SW 1271 (cell line): ENCODE measurements at regions not wholly inside any gene's neighbourhood (a gene's known extent, or its start where the extent isn't known, plus 50 kb on each side); places are given as distances from the start of the nearest gene placed in this dataset.
"Not testable (repeated sequence)": the region's sequence is repeated elsewhere in the genome, so short reads cannot be mapped to it uniquely, and the experiment has no call there.

Experiments used
- DNase-seq, 2 experiments: peaks; one replicate each; lab custom pipeline; 2025; lab: John Stamatoyannopoulos, UW

DNA sequence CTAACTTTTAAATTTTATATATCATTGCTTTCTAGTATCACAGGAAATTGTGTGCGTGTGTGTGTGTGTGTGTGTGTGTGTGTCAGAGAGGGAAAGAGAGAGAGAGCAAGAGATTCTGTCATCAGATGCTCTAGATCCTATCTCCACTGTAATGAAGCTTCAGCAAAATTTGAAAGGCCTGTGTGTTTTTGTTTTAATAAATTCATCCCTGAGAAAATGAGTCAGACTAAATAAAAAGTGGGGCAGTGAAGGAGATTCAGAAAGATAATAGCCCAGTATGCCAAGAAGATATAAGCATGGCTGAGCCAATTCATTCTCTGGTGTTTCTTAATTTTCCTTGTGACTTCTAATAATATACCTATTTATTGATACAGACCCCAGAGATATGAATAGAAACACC is 184.2 kb upstream of the TMEM196 start:
- DNase-seq, result peak in 1 of 2 experiments; percentile 58

DNA sequence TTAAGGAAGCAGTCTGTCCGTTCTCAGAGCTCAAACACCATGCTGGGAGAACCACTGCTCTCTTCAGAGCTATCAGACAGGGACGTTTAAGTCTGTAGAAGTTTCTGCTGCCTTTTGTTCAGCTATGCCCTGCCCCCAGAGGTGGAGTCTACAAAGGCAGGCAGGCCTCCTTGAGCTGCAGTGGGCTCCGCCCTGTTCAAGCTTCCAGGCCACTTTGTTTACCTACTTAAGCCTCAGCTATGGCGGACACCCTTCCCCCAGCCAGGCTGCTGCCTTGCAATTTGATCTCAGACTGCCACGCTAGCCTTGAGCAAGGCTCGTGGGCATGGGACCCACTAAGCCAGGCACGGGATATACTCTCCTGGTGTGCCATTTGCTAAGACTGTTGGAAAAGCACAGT is 180.7 kb upstream of the TMEM196 start:
- not testable (repeated sequence) for DNase-seq

DNA sequence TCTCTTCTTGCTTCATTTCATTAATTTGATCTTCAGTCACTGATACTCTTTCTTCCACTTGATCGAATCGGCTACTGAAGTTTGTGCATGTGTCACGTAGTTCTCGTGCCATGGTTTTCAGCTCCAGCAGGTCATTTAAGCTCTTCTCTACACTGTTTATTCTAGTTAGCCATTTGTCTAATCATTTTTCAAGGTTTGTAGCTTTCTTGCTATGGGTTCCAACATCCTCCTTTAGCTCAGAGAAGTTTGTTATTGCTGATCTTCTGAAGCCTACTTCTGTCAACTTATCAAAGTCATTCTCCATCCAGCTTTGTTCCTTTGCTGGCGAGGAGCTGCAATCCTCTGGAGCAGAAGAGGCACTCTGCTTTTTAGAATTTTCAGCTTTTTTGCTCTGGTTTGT is 180.0 kb upstream of the TMEM196 start:
- not testable (repeated sequence) for DNase-seq

DNA sequence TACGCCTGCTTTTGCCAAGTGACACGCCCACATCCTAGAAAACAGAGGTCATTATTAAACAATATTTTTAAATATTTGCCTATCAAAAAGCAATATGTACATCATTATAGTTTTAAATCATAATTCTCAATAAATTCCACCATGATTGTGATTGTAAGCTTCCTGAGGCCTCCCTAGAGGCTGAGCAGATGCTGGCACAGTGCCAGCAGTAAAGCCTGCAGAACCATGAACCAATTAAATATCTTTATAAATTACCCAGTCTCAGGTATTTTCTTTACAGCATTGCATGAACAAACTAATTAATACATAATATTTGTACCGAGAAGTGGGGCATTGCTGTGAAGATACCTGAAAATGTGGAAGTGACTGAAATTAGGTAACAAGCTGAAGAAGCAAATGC is 174.7 kb upstream of the TMEM196 start:
- DNase-seq, result no peak

DNA sequence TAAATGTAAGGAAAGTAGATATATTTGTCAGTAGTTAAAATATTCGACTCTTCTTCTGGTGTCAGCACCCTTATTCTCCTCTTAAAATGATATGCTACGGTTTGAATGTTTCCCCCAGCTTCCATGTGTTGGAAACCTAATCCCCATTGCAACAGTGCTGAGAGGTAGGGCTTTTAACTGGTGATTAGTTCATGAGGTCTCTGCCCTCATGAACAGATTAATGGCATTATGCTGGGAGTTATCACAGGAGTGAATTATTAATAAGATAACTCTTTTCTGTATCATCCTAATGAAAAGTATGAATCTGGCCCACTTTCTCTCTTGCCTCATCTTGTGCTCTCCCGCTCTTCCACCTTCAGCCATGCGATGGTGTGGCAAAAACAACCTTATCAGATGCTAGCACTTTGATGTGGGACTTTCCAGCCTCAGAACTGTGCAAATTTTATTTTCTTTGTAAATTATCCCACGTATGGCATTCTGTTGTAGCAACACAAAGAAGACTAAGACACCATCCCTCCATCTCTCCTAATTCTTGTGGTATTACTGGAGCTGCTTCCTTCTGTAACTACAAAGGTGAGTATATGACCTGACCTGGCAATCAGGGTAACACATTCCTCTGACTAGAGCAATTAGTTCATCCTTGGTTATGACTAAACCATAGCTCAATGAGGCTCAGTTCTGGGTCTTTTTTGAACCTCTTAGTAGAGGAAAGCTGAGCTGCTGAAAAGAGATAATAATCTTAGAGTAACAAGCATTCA is 171.1 kb upstream of the TMEM196 start:
- no peak for DNase-seq

DNA sequence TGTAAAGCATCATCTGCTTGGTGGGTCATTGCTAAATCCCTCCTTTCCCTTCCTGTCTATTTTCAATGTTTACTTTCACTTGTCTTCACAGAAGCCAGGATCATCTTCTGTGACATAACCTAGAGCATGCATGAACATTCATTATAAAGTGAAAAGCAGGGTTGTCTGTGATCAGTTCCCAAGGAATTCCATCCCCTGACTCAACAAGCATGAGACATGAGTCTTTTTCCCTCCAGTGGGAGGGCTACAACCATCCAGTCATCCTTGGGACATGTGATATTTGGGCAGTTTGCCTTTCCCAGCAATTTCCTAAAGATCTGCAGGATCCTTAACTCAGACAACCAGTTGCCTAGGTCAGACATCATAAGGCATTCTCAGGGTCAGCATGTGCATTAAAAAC is 166.3 kb upstream of the TMEM196 start:
- DNase-seq, result peak; percentile 44 to 62

DNA sequence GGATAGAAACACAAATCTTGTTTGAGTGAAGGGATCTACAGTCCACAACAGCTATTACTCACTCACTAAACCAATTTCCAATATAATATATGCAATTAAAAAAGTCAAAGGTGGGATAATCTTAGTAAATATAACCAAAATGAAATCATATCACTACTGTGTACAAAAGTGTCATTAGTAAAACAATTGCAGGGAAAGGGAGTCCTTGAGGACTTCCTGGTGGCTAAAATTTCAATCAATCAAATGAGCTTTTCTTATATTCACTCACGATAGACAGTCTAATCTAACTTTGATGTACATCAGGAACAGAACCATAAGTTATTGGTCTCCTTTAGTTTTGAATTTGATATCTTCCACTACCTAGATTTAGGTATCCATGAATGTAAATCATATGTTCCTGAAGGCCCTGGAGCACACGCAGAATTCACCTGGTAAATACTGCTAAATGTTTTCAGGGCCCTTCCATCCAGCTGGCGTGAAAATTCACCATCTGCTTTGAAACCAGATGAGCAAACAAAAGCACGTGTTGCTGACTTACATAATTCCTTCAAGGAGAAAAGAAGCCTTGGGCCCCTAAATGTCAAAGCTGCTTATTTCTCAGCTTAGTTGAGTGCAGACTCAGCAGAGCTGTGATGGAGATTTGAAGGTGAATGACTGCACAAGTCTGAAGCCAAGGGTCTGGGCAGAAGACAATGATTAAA is 159.3 kb upstream of the TMEM196 start:
- DNase-seq, result no peak

DNA sequence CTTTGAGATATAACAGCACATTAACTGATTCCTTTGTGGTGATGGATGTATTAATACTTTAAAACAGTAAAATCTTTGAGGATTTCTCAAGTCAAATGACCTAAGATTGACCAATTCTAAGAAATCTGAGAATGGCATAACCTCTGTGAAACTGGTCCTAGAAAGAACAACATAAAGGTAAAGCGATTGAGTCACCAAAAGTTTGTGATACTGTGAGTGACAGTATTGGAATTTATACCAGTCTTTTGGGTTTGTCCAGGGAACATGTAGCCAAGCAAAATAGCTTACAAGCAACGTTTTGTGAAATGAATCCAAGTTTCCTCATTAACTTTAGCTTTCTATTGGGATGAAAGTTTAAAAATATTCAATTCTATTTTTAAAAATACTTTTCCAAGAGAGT is 157.4 kb upstream of the TMEM196 start:
- no peak for DNase-seq

DNA sequence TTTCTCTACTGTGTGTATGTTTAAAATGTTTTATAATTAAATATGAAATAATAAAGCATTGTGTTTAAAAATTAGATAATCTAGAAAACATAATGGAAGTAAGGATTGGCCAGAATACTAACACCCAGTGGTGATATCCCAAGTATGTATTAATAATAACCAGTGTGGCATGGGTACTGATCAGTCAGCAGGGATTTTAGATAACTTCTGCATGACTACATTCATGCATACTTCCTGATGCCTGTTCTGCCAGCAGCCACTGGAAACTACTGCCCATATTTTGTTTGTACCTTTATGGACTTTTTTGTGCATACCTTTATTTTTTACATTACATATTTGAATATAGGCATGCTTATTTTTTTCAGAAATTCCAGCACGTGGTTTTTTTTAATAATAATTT is 156.6 kb upstream of the TMEM196 start:
- no peak for DNase-seq

DNA sequence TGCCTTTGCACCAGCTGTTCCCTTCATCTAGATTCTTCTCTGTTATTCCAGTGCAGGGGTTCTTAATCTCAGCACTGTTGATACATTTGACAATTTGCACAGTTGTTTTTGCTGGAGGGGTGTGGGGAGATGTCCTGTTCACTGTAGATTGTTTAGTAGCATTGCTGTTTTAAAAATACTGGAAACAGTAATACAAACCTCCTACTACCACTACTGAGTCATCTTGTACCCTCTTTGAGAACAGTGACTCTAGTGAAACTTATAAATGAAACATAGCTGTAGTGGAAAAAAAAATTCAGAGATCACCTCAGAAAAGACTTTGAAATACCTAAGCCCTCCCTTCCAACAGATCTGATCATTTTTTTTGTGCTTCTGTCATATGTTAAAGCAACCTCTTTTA is 154.8 kb upstream of the TMEM196 start:
- DNase-seq, result no peak

DNA sequence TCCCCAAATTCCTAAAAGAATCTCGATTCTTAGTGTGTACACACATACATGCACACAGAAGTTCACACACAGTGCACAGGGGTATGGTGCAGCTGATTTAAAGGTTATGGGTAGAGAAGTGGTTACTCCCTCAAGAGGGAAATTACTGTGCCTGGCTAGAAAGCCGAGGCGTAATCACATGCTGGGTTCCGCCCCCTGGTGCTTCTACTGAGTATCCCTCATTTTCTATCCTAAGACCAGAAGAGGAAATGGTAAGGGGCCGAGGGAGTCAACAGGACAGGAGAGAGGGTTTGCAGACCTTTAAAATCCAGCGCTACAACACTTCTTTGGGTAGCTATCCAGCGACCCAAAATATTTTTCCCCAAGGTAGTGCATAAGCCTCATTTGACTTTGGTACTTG is 147.3 kb upstream of the TMEM196 start:
- no peak for DNase-seq

DNA sequence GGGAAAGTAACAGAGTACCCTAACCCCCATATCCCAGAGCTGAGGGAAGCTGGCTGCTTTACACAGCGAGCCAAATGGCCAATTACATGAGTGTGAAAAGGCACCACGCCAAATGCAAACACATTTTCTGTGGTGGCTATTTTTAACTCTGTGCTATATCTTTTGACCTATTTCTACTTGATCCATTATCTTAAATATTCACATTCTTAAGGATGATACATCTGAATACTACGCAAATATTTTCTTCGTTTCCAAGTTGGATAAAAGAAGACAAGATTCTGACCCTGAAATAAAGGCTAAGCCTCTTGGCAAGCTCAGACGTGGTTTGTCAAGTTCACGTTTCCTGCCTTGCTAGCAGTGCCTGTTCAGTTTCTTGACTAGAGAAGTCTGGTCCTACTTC is 146.7 kb upstream of the TMEM196 start:
- DNase-seq, result no peak

DNA sequence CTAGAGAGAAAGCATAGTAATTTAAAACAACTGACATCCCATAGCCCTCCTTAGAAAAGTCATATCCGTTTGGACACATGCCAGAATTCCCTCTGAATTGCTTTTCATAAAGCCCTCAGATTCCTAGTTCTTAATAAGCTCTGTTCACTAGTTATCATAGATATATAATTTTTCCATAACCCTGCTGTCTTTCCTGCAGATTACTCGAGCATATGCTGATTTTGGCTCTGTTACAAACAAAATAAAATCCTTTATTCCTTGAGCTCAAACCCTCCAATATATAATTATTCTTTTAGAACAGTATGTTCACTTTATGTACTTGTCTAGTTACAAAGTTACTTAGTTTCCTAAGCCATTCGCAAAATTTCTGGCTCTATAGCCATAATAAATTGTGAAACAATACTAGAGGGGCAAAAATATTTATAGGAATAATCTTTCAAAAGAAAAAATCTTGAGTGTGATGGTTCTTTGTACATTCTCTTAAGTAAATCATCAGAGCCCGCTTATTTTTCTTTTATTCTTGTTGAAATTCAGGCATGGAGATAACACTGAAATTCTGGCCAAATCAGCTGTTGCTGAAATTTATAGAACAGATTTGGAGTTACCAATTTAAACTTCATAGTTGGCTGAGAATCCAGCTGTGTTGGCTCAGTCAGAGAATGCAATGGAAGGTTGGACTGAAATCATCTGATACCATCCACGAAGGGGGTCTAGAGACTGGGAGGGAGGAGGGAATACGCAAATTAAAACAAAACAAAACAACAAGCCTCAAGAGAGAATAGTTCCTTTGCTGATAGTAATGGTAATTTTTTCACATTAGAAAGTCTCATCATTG is 146.1 kb upstream of the TMEM196 start:
- DNase-seq, result no peak

DNA sequence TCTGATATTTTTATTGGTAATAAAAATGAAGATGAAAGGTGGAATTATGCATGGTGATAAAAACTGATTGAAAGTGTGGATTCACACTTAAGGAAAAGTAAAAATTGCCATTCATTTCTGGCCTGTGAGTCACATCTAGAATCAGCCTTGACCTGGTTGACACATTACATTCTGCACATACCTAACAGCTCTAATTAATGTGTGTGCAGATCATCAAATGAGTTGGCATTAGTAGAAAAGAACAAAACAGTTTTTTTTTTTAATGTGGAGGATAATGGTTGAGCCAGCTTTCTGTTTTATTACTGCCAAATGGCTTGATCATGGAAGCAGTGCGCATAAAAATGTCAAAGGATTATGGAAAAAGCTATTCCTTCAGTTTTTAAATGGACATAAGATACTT is 142.6 kb upstream of the TMEM196 start:
- peak; percentile 7 to 81 for DNase-seq

DNA sequence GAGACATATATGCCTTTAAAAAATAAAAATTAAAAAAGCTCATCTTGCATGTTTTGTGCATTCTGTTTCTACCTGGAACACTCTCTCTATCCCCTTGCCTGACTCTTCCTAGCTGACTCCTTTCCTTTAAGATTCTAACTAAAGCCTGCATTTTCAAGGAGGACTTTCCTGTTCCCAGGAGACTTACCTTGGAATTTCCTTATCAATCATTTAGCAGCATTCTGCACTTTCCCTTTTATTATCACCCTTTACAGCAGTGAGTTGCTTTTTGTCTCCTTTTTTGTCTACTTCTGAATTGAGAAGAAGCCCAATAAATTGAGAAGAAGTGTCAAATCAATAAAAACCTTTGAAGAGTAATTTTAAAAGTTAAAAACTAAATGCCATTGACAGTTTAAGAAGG is 142.2 kb upstream of the TMEM196 start:
- DNase-seq, result no peak

DNA sequence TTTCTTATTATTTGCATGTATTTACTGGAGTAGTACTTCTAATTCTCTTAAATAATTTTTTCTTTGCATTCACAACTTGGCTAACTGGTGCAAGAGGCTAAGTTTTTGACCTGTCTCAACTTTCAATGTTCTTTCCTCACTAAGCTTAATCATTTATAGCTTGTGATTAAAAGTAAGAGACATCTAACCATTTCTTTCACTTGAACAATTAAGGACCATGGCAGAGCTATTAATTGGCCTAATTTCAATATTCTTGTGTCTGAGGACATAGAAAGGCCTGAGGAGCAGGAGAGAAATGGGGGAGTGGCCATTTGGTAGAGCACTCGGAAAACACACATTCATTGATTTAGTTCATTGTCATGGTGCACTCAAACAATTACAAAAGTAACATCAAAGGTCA is 141.4 kb upstream of the TMEM196 start:
- no peak for DNase-seq

DNA sequence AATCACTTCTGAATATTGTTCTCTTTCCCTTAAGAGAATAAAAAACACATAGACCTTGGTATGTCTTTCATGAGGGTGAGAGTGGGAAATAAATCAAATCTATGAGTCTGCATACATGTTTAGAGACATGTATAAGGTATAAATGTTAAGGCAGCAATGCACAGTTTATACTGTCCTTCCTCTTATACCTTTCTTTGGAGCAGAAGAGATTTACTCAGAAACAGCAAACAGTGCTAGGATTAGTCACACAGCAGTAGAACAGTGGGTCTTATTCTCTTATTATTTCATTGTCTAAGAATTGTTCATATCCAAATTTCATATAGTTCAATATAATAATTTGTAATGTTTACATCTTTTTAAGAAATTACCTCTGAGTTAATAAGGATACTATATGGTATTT is 126.7 kb upstream of the TMEM196 start:
- DNase-seq, result no peak

DNA sequence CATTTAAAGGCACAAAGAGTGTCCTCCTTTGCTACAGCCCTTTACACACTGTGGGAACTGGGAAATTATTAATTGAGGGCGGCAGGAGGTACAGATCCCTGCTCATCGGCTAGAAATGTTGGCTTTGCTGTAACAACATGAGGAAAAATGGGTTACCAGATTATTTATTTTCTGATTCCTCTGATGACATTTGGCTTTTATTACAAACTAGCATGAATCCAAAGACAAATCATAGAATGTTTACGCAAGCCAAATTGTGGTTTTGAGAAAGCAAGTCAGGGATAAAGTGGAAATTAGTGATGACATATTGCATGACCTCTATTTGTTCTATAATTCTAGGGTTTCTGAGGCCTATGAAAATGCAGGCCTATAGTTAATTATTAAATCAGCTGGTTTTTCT is 126.1 kb upstream of the TMEM196 start:
- no peak for DNase-seq

DNA sequence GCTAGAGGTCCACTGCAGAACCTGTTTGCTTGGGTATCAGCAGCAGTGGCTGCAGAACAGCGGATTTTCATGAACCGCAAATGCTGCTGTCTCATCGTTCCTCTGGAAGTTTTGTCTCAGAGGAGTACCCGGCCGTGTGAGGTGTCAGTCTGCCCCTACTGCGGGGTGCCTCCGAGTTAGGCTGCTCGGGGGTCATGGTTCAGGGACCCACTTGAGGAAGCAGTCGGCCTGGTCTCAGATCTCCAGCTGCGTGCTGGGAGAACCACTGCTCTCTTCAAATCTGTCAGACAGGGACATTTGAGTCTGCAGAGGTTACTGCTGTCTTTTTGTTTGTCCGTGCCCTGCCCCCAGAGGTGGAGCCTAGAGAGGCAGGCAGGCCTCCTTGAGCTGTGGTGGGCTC is 109.5 kb upstream of the TMEM196 start:
- DNase-seq, result not testable (repeated sequence)

DNA sequence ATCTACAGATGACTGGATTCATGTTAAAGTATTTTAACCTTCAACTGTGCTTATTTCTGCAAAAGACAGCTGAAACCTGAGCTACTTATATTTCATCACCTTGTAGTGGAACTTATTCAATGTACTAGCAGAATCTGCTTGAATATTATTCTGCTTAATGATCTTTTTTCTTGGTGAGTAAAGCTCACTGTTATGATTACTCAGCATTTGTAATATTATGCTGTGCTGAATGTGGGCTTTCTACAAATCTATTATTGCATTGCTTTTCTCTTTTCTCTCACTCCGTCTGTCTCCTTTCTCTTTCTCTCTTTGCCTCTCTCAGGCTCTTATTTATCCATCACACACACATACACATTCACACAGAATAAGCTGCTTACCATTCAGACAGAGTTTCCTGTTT is 98.7 kb upstream of the TMEM196 start:
- DNase-seq, result no peak

DNA sequence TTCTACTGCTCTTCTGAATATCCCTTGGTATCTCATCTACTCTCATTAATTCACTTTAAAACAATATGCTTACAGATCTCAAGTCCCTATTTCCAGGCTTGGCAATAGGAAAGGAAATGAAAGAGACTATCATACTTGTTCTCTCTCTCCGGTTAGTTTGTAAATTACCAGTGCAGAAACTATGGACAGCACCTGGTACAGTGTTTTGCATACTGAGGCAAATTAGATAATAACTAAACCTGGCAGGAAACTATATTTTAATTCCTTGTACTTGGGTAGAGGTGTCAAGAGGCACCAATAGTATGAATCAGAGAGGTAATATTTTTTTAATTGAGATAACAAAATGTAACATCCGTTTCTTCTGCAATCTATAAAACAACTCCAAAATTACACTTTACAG is 97.7 kb upstream of the TMEM196 start:
- DNase-seq, result no peak

DNA sequence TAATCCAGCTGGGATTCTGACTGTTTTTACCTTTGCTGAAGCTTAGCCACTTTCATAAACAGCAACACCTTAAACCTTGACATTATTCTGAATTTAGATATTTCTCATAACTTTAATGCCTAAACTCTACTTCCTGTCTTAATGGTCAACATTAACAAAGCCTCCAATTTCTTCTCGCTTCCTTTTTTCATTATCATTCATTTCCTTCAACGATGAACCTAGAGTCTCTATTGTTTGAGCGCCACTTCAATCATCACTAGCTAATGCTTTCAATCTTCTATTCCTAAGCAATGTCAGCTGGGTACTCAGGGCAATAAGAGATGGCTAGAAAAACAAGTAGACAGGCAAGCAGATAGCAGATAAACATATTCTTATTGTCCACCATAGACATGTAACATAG is 96.6 kb upstream of the TMEM196 start:
- no peak for DNase-seq

DNA sequence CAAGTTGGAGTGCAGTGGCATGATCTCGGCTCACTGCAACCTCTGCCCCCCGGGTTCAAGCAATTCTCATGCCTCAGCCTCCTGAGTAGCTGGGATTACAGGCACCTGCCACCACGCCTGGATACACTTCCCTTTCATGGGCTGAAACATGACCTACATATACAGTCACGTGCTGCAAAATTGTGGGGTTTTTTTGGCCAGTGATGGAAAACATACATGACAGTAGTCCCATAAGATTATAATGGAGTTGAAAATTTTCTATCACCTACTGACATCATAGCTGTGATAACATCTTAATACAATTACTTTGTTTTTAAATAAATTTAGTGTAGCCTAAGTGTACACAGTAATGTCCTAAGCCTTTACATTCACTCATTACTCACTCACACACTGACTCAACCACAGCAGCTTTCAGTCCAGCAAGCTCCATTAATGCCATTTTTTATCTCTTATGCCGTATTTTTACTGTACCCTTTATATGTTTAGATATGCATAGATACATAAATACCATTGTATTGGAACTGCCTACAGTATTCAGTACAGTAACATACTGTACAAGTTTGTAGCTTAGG is 79.9 kb upstream of the TMEM196 start:
- no peak for DNase-seq
